EL (cell line): ENCODE measurements at regions not wholly inside any gene's neighbourhood (a gene's known extent, or its start where the extent isn't known, plus 50 kb on each side); places are given as distances from the start of the nearest gene placed in this dataset.

Source experiments
- DNase-seq: peaks from one replicate; pipeline ENCODE4 v3.0.0-alpha.2; 2016

- no peak for DNase-seq
These were observed 50.4 kb downstream of the RTL9 start for GRCh38 chrX:110408949-110409588.

- peak; percentile 72 for DNase-seq
These were observed 51.3 kb downstream of the RTL9 start for GRCh38 chrX:110409925-110410324.

GRCh38 chrX:110410603-110411002 lies 52.0 kb downstream of the RTL9 start:
- no peak for DNase-seq

GRCh38 chrX:110412971-110413726 lies 54.5 kb downstream of the RTL9 start:
- peak; percentile 59 for DNase-seq

- DNase-seq, result no peak
These were observed 55.1 kb downstream of the RTL9 start for GRCh38 chrX:110413727-110414124.

GRCh38 chrX:110414273-110414672 lies 55.6 kb downstream of the RTL9 start:
- no peak for DNase-seq

GRCh38 chrX:110414679-110415439 lies 56.2 kb downstream of the RTL9 start:
- DNase-seq, result peak; percentile 60

- DNase-seq, result peak; percentile 56
These were observed 57.0 kb downstream of the RTL9 start for GRCh38 chrX:110415440-110416170.

- no peak for DNase-seq
These were observed 58.5 kb downstream of the RTL9 start for GRCh38 chrX:110417128-110417527.

GRCh38 chrX:110418316-110419235 lies 59.9 kb downstream of the RTL9 start:
- peak; percentile 73 for DNase-seq

- DNase-seq, result no peak
These were observed 60.9 kb downstream of the RTL9 start for GRCh38 chrX:110419512-110419911.

GRCh38 chrX:110420771-110421499 lies 62.3 kb downstream of the RTL9 start:
- peak; percentile 31 for DNase-seq

GRCh38 chrX:110421500-110422455 lies 63.1 kb downstream of the RTL9 start:
- DNase-seq, result no peak

GRCh38 chrX:110425222-110426154 lies 66.8 kb downstream of the RTL9 start:
- no peak for DNase-seq

- DNase-seq, result no peak
These were observed 67.5 kb downstream of the RTL9 start for GRCh38 chrX:110426155-110426504.

GRCh38 chrX:110427076-110427475 lies 68.4 kb downstream of the RTL9 start:
- no peak for DNase-seq

- DNase-seq, result no peak
These were observed 69.5 kb downstream of the RTL9 start for GRCh38 chrX:110428144-110428543.

GRCh38 chrX:110430293-110431076 lies 71.8 kb downstream of the RTL9 start:
- no peak for DNase-seq
